H9 (cell line): ENCODE measurements at regions not wholly inside any gene's neighbourhood (a gene's known extent, or its start where the extent isn't known, plus 50 kb on each side); places are given as distances from the start of the nearest gene placed in this dataset.

Experiments
- DNase-seq: peaks from one replicate; pipeline ENCODE4 v3.0.0-alpha.2; 2017
- H2AFZ ChIP-seq: one replicate; pipeline ENCODE4 v1.6.1; 2013; ENCODE audit warnings: mild to moderate bottlenecking, low read length, control low read depth, moderate library complexity
- H2AK5ac ChIP-seq: 2 replicates; pipeline ENCODE4 v1.6.1; 2013; ENCODE audit warnings: low read length, control low read depth, mixed read lengths; ENCODE audit not compliant: insufficient read length
- H2BK120ac ChIP-seq: one replicate; pipeline ENCODE4 v1.6.1; 2013; ENCODE audit warnings: low read depth, mild to moderate bottlenecking, low read length, control low read depth, inconsistent platforms; ENCODE audit not compliant: poor library complexity, severe bottlenecking
- H2BK12ac ChIP-seq: 2 replicates; pipeline ENCODE4 v1.6.1; 2013; ENCODE audit warnings: low read length, control low read depth, mixed read lengths, low read depth; ENCODE audit not compliant: insufficient read length
- H2BK15ac ChIP-seq: 2 replicates; pipeline ENCODE4 v1.6.1; 2013; ENCODE audit warnings: low read depth, low read length, control low read depth
- H2BK20ac ChIP-seq: one replicate; pipeline ENCODE4 v1.6.1; 2013; ENCODE audit warnings: low read depth, mild to moderate bottlenecking, low read length, control low read depth, inconsistent platforms; ENCODE audit not compliant: poor library complexity, severe bottlenecking
- H2BK5ac ChIP-seq: 2 replicates; pipeline ENCODE4 v1.6.1; 2013; ENCODE audit warnings: low read length, control low read depth, mixed read lengths; ENCODE audit not compliant: insufficient read length
- H3K14ac ChIP-seq: 2 replicates; pipeline ENCODE4 v1.6.1; 2013; ENCODE audit warnings: low read length, control low read depth; ENCODE audit not compliant: insufficient read depth
- H3K18ac ChIP-seq: 2 replicates; pipeline ENCODE4 v1.6.1; 2013; ENCODE audit warnings: low read depth, mild to moderate bottlenecking, mixed read lengths, low read length, control low read depth; ENCODE audit not compliant: insufficient read length
- H3K23ac ChIP-seq: 2 replicates; pipeline ENCODE4 v1.6.1; 2013; ENCODE audit warnings: low read length, control low read depth, mixed read lengths, low read depth; ENCODE audit not compliant: insufficient read length
- H3K23me2 ChIP-seq: 2 replicates; pipeline ENCODE4 v1.6.1; 2013; ENCODE audit warnings: low read depth, mild to moderate bottlenecking, mixed read lengths, low read length, control low read depth; ENCODE audit not compliant: insufficient read length, poor library complexity, severe bottlenecking
- H3K27ac ChIP-seq: 2 replicates; pipeline ENCODE4 v1.5.1; 2013; ENCODE audit warnings: low read length, control low read depth, mixed read lengths, low read depth; ENCODE audit not compliant: insufficient read length
- H3K27me3 ChIP-seq: 2 replicates; pipeline ENCODE4 v1.6.1; 2013; ENCODE audit warnings: low read length, control low read depth, inconsistent platforms; ENCODE audit not compliant: insufficient read depth
- H3K4ac ChIP-seq: 2 replicates; pipeline ENCODE4 v1.6.1; 2013; ENCODE audit warnings: low read depth, mild to moderate bottlenecking, control low read depth, inconsistent platforms, low read length, moderate library complexity
- H3K4me1 ChIP-seq: 2 replicates; pipeline ENCODE4 v1.6.1; 2013; ENCODE audit warnings: low read length, control low read depth, inconsistent platforms; ENCODE audit not compliant: insufficient read depth
- H3K4me2 ChIP-seq: 2 replicates; pipeline ENCODE4 v1.6.1; 2013; ENCODE audit warnings: low read length, control low read depth, mixed read lengths; ENCODE audit not compliant: insufficient read length, insufficient read depth
- H3K56ac ChIP-seq: 2 replicates; pipeline ENCODE4 v1.6.1; 2013; ENCODE audit warnings: low read depth, mild to moderate bottlenecking, mixed read lengths, low read length, control low read depth; ENCODE audit not compliant: insufficient read length
- H3K79me1 ChIP-seq: 2 replicates; pipeline ENCODE4 v1.6.1; 2013; ENCODE audit warnings: low read depth, mild to moderate bottlenecking, moderate library complexity, low read length, control low read depth, inconsistent platforms; ENCODE audit not compliant: insufficient read depth, poor library complexity, severe bottlenecking
- H3K79me2 ChIP-seq: 2 replicates; pipeline ENCODE4 v1.6.1; 2013; ENCODE audit warnings: low read length, control low read depth, inconsistent platforms; ENCODE audit not compliant: insufficient read depth
- H3K9ac ChIP-seq: 2 replicates; pipeline ENCODE4 v1.6.1; 2013; ENCODE audit warnings: low read length, control low read depth, mixed read lengths; ENCODE audit not compliant: insufficient read length; ENCODE audit errors: extremely low read depth
- H3K9me3 ChIP-seq: one replicate; pipeline ENCODE4 v1.6.1; 2013; ENCODE audit warnings: low read depth, low read length, inconsistent platforms; ENCODE audit not compliant: control insufficient read depth
- H3T11ph ChIP-seq: one replicate; pipeline ENCODE4 v1.6.1; 2013; ENCODE audit warnings: mild to moderate bottlenecking, low read length, control low read depth, inconsistent platforms
- H4K20me1 ChIP-seq: one replicate; pipeline ENCODE4 v1.6.1; 2013; ENCODE audit not compliant: control insufficient read depth, insufficient read length, insufficient read depth
- H4K5ac ChIP-seq: 2 replicates; pipeline ENCODE4 v1.6.1; 2013; ENCODE audit warnings: low read depth, mild to moderate bottlenecking, mixed read lengths, low read length, control low read depth; ENCODE audit not compliant: insufficient read length
- H4K8ac ChIP-seq: replicated peaks from 2 replicates; pipeline ENCODE4 v1.6.1; 2013; ENCODE audit warnings: low read length, control low read depth, mixed read lengths, low read depth; ENCODE audit not compliant: insufficient read length
- H4K91ac ChIP-seq: 2 replicates; pipeline ENCODE4 v1.6.1; 2013; ENCODE audit warnings: low read depth, mild to moderate bottlenecking, moderate library complexity, mixed read lengths, low read length, control low read depth; ENCODE audit not compliant: insufficient read length
- H3K27ac Mint-ChIP-seq, 3 experiments: 2 replicates in 2 of 3; 3 replicates in 1 of 3; pipeline ENCODE4 v1.8.0; 2020 to 2021; ENCODE audit warnings: mixed read lengths in 3 of 3, mild to moderate bottlenecking in 1 of 3, moderate library complexity in 1 of 3
- H3K27me3 Mint-ChIP-seq: 2 replicates; pipeline ENCODE4 v1.8.0; 2021; ENCODE audit warnings: low read depth, mild to moderate bottlenecking, moderate library complexity, mixed read lengths
- H3K36me3 Mint-ChIP-seq, 3 experiments: 2 replicates in 2 of 3; 3 replicates in 1 of 3; pipeline ENCODE4 v1.8.0; 2020 to 2021; ENCODE audit warnings: low read depth in 3 of 3, mixed read lengths in 3 of 3; ENCODE audit not compliant: insufficient read depth in 1 of 3
- H3K4me1 Mint-ChIP-seq, 2 experiments: 2 replicates each; pipeline ENCODE4 v1.8.0; 2020; ENCODE audit warnings: mixed read lengths in 2 of 2
- H3K4me3 Mint-ChIP-seq, 2 experiments: 2 replicates in 1 of 2; 3 replicates in 1 of 2; pipeline ENCODE4 v1.8.0; 2020 to 2021; ENCODE audit warnings: mild to moderate bottlenecking in 2 of 2, mixed read lengths in 2 of 2, moderate library complexity in 1 of 2
- H3K9me3 Mint-ChIP-seq, 2 experiments: 2 replicates in 1 of 2; 3 replicates in 1 of 2; pipeline ENCODE4 v1.8.0; 2020; ENCODE audit warnings: mild to moderate bottlenecking in 2 of 2, mixed read lengths in 2 of 2, moderate library complexity in 1 of 2
- WGBS: extraction: QIAGEN DNeasy Blood & Tissue Kit; methylation state at CpG from one replicate; pipeline ENCODE4 v1.1.7; 2013; ENCODE audit warnings: missing lambda C conversion rate, low lambda C conversion rate, mixed read lengths; ENCODE audit not compliant: insufficient read length; ENCODE audit errors: extremely low coverage; 5-methylcytosine and 5-hydroxymethylcytosine counted together
- TF ChIP-seq, protein P1 (sequence below): fragments of 200-600 bp; sonication (generic); conservative IDR thresholded peaks from 3 replicates; pipeline ENCODE4 v1.8.0; 2021; ENCODE audit warnings: antibody characterized with exemption, mild to moderate bottlenecking

- peaks cover 66 to 74% of the 10 kb centered on the region in 2 experiments for H3K9me3 Mint-ChIP-seq
- Histone ChIP-seq H2AFZ (no peak overlapping the region), H3K14ac (no peak overlapping the region), H3K18ac (no peak overlapping the region), H3K27me3 (no peaks in the 10 kb centered on the region), H4K91ac (no peak overlapping the region), H3K4me2 (no peak overlapping the region), H2BK120ac (no peak overlapping the region), H3K79me1 (no peaks in the 10 kb centered on the region), H4K8ac (no peak overlapping the region), H2AK5ac (no peak overlapping the region), H2BK12ac (no peak overlapping the region), H4K20me1 (no peaks in the 10 kb centered on the region), H2BK20ac (no peak overlapping the region), H3K9me3 (peaks cover 98% of the 10 kb centered on the region), H4K5ac (no peak overlapping the region), H3K9ac (no peak overlapping the region), H2BK15ac (no peak overlapping the region), H3K56ac (no peak overlapping the region), H2BK5ac (no peak overlapping the region), H3T11ph (no peak overlapping the region), H3K4ac (no peak overlapping the region), H3K4me1 (no peaks in the 10 kb centered on the region), H3K23me2 (no peaks in the 10 kb centered on the region), H3K27ac (no peak overlapping the region), H3K79me2 (no peaks in the 10 kb centered on the region), H3K23ac (no peak overlapping the region)
- no peak overlapping the region for H3K27ac Mint-ChIP-seq
- H3K4me1 Mint-ChIP-seq: no peaks in the 10 kb centered on the region
- TF ChIP-seq, protein P1, sequence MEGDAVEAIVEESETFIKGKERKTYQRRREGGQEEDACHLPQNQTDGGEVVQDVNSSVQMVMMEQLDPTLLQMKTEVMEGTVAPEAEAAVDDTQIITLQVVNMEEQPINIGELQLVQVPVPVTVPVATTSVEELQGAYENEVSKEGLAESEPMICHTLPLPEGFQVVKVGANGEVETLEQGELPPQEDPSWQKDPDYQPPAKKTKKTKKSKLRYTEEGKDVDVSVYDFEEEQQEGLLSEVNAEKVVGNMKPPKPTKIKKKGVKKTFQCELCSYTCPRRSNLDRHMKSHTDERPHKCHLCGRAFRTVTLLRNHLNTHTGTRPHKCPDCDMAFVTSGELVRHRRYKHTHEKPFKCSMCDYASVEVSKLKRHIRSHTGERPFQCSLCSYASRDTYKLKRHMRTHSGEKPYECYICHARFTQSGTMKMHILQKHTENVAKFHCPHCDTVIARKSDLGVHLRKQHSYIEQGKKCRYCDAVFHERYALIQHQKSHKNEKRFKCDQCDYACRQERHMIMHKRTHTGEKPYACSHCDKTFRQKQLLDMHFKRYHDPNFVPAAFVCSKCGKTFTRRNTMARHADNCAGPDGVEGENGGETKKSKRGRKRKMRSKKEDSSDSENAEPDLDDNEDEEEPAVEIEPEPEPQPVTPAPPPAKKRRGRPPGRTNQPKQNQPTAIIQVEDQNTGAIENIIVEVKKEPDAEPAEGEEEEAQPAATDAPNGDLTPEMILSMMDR: no peak
- no peak for DNase-seq
- no CpG with 5 or more reads among the region's 10 CpGs for WGBS
- peaks cover 8% of the 10 kb centered on the region for H3K27me3 Mint-ChIP-seq
- H3K4me3 Mint-ChIP-seq: no peak overlapping the region
- peaks cover 8 to 47% (median 16%) of the 10 kb centered on the region in 3 experiments; a peak in 6 of 7 replicates for H3K36me3 Mint-ChIP-seq
Observed at GRCh38 chr22:47298017-47298785, 535.8 kb downstream of the TBC1D22A start.
